Medulla oblongata (tissue), 1 donor: ENCODE measurements at regions not wholly inside any gene's neighbourhood (a gene's known extent, or its start where the extent isn't known, plus 50 kb on each side); places are given as distances from the start of the nearest gene placed in this dataset.

ENCODE experiments used
- DNase-seq: peaks from one replicate; pipeline ENCODE4 v3.0.0-alpha.2; 2015; ENCODE audit errors: extremely low spot score

DNA sequence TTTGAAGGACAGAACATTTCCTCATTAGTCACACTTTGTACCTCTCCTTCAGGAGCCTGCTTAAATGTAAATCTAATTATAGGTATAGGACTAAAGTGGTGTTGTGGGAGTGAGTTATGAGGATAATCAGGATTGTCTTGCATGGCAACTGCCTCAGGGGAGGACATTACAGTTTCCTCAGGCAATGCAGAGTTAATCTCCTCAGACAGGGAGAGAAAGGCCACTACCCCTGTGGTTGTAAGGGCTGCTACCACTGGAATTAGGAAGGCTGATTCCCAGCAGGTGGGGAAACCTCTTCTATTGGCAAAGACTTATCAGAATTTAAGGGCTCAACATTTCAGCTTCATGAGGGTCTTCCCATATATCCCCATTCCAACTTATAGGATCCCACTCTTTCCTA, 286.8 kb upstream of the PBX1 start:
- no peak for DNase-seq

DNA sequence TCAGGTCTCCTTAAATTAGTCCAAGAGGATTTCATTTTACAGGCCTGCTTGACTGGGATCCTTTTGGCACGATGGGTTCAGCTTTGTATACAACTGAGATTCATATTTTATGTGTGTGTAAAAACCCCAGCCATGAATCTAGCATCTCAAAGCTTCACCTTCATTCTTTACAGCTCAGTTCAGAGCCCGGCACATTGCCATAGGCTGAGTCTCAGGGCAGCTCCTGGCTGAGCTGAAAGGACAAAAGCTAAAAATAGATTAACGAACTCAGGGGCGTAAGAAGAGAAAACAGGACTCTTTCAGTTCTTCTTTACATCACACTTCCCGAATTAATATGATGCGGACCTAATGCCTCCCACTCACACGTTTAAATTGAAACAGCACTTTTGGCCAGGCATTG, 262.8 kb upstream of the PBX1 start:
- DNase-seq = peak; percentile 9

DNA sequence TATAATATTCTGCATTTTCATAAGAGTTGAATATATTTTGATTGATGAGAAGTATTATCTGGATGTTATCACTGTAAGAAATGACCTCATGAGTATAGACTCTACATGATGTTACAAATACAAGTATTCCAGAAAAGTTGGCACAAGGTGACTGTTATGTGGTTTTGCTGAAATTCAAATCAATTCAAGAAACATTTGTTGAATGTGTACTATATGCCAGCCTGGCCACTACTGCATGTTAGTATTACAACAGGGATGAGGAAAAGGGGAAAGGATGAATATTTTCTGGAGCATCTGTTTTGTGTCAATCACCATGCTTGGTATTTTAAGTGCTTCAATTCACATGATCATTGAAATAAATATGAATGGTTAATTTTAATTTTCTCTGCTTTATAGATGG, 250.9 kb upstream of the PBX1 start:
- DNase-seq = no peak

DNA sequence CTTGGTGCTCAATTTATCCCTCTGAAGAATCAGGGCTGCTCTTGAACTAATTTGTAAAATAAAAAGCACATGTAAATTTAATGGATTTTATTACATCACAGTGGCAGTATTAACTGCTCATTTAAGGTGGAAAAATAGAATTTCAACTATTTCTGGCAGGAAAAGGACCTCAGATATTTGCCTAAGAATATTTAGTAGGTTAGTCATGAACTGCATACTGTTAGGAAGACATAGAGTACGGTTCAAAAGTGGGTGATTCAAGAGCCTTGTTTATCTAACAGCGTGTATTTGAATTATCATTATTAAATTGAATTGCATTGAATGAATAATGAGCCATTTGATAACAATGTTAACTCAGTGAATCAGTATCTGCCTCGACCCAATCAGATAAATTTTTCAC, 248.8 kb upstream of the PBX1 start:
- DNase-seq = no peak

DNA sequence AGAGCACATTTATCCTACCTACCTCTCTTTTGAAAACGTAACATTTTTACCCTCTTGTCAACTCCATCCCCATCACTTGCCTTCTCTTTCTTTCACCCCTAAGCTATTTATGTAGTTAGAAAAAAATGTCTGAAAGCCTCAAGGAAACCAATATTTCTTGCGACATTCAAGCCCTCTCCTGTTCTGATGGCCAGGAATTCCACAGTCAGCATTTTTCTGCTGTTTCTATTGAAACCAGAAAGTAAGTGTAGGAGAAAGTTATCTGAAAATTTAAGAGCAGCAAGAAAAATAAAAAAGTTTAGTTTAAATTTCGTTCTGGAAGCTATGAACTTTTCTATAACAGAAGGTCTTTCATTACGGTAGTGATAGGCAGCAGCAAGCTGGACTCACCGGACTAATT, 247.6 kb upstream of the PBX1 start:
- no peak for DNase-seq

DNA sequence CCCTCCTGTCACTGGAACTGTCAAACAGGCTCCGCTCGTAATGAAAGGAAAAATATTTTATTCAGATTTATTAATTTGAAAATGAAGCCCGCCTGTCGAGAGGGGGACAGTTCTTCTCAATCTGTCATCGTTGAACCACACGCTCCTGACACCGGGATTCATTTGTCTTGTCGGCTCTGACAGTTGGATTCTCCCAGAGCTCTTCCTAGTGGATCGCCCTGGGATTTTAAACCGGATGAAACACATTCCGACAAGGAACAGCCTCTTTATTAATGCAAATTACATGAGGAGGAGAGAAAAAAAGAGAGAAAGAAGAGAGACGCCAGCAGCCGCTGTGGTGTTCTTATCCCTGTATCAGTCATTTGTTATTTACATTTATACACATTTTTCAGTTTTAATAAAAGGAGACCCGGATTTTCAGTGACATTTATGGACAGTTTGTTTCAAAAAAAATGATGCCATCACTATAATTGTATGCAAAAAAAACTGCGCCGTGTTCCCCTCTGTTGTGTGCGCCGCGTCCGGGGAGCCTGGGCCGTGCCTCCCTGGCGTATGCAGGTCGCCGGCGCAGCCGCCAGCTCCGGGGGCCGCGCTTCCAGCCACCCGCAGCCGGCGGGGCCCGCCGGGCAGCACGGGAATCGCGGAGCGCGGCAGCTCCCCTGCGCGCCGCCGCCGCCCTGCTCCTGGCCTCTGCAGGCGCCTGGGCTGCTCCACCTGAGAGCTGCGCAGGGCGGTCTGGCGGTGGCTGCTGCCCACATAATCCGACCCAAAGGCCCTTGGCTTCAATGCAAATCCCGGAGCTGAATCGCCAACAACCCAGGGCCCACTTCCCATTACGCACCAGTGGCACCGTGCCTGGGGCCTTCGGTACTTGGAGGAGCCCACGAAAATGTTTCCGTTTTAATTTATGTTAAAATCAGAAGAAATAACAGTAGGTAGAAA, 237.9 kb upstream of the PBX1 start:
- peak; percentile 13 for DNase-seq

DNA sequence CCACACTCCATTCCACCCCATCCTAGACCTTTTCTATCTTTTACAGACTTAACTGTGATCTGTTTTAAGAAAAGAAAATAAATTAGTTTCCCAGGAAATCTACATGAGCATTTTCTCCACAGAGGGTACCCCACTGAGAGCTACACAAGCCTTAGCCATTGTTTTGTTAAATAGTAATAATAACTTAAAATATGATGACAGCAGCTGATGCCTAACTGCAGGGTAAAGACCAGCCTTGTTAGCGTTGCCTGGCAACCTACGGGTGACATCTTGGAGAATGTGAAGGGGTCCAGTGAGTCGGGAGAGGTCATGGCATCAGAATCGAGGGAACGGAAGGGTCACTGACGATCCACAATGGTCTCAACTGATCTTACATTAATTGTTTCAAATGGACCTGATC, 233.2 kb upstream of the PBX1 start:
- DNase-seq = no peak

DNA sequence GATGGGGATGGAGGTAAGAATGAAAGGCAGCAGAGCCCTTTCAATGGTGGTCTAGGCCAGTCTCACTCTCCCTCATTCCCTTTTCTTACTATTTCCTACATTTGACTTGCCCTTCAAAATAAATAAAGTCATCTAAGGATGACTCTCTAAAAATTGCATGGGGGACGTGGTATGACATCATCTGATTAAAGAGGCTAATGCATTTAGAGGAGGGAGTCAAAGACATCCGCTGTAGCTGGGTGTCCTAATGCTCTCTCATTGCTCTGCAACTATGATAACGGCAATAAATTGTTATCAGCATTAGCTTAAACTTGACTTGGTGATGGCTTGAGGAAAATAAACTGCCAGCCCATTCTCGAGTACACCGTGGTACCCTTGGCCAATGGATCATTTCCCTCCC, 225.6 kb upstream of the PBX1 start:
- DNase-seq = no peak

DNA sequence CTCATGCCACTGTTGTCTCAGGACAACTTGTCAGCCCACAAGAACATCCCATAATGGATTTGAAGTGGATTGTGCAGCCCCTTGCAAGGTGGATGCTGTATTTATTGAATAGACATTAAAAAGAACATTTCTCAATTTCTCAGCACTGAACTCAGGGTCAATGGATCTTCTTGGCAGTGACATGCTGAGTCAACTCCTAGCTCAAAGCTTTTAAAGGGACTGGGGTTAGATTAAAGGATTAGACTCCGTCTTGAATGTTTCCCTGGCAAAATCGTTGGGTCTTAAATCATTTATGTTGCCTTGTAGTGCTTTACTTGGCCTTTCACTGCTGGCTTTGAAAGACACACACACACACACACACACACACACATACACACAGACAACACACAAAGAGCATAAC, 221.6 kb upstream of the PBX1 start:
- no peak for DNase-seq

DNA sequence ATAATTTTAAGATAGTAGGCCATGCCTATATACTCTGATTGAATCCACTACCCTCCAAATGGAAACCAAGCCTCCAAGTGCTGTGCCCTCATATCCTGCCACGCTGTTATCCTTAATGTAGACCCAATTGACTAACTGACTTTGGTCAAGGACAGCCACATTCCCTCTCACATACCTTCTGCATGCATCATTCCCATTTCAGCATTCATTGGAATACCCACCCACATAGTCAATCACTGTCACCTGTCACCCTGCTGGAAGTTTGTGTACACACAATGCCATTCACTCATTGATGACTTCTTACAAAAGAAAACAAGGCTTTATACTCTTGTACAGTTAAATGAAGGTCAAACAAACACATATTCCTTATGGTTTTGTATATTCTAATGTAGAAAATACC, 221.1 kb upstream of the PBX1 start:
- DNase-seq = no peak

DNA sequence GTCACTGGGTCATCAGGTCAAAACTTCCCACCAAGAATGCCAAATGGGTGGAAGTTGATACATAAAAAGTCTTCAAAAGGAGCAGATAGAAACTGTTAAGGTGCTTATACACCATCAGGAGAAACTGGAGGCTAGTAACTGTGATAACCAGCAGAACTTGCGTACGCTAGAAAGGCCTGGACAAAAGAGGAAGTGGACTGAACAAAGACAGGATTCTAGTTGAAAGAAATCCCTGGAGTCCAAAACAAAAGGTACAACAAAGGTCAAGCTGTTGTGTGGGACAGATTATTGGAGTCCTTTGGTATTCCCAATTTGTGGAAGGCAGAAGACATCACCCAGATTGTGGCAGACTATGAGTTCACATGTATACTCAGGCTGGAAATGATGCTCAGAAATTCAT, 215.8 kb upstream of the PBX1 start:
- no peak for DNase-seq

DNA sequence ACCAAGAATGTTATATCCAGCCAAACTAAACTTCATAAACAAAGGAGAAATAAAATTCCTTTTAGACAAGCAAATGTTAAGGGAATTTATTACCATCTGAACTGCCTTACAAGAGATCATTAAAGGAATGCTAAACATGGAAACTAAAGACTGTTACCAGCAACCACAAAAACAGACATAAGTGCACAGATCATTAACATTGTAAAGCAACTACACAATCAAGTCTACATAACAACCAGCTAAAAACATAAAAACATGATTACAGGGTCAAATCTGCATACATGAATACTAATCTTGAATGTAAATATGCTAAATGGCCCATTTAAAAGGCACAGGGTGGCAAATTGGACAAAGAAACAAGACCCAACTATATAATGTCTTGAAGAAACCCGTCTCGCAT, 211.0 kb upstream of the PBX1 start:
- DNase-seq = no peak

DNA sequence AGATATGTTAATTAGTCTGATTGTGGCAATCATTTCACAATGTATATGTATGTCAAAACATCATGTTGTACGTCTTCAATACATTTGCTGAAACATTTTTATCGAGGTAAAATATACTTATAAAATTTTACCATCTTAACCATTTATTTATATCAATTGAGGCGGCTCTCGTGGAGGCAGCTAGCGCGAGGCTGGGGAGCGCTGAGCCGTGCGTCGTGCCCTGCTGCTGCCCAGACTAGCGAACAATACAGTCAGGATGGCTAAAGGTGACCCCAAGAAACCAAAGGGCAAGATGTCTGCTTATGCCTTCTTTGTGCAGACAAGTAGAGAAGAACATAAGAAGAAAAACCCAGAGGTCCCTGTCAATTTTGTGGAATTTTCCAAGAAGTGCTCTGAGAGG, 202.5 kb upstream of the PBX1 start:
- no peak for DNase-seq

DNA sequence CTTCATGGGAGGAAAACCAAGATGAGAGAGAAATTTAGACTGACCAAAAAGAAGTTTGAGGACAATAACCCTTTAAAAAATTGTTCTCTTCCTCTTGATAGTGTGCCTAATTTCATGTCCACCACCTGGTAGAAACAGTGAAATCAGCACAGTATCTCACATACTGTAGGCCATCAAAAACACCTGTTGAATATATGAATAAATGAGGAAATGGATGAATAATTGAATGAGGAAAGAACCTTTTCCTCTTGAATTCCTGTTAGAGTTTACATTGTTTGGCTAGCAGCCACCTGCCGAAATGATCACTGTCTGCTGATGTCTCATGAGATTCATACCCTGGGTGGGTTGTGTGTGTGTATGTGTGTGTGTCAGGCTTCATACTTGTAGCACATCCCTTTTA, 198.7 kb upstream of the PBX1 start:
- no peak for DNase-seq

DNA sequence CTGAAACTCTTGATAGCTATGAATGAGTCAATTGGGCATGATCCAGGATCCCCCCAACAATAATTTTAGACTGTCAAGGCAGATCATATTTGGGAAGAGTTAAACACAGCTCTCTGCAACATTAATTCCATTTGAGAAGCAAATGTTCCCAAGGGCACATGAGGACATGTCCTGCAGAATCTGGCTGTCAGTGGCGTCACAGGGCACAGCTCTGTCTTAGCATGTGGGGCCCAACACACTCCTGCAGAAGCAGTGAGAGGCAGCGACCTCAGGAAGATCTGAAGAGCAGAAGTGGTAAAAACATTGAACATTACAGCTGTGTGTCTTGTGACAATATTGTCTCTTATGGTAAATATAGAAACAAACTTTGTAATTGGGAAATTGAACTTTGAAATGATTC, 197.1 kb upstream of the PBX1 start:
- DNase-seq = no peak

DNA sequence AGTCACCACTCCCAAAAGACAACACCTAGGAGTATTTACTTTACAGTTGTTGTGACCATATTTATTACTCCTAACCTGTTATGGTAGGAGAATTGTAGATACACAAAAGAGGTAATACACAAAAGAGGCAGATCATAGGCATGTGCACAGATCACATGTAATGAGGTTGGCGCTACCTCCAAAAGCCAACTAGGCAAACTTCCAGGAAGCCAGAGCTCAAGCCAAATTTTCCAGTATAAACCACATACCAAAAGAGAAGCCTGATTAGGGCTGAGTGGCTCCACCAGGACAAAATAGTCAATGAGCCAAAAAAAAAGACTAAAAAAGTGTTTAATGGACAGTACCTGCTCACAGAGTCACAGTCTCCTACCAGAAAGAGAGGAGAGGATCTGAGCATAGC, 195.0 kb upstream of the PBX1 start:
- no peak for DNase-seq

DNA sequence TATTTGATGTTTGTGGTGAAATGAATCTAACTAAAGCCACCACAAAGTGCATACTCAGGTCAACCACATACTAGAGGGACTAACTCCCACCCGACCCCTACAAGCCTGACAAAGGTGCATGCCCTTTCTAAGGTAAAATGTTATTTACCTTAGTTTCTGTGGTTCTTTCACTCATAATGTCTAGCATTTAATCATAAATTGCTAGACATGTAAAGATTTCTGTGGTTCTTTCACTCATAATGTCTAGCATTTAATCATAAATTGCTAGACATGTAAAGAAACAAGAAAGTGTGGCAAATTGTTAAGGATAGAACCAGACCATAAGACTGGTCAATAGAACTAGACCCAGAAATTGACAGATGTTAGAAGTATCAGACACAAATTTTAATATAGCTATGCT, 193.0 kb upstream of the PBX1 start:
- DNase-seq = no peak

DNA sequence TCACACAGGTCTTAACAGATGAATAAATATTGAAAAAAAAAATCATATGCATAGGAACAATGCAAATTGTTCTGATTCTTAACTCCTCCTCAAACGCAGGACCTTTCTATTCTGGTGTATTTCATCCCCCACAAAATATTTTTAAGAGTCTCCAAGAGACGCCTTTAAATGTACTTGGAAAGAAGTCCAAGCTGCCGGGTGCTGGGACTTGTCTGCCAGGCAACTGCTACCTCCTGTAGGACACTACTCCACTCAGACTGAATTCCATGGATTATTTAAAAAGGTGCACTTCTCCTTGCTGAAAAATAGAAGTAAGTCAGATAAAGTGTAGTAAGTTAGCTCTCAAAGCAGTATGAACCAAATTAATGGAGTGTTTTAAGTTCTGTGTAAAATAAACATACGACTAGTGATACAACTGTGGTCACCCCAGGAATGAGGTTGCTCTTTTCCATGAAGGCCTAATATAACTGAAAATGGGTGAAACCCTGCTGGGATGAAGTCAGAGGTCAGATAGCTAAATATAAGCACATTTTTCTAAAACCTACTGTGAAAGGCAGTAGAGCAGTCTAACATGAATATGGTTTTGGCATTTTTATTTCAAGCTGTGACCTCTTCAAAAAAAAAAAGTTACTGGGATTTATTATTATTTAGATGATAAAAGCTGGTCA, 189.2 kb upstream of the PBX1 start:
- no peak for DNase-seq

DNA sequence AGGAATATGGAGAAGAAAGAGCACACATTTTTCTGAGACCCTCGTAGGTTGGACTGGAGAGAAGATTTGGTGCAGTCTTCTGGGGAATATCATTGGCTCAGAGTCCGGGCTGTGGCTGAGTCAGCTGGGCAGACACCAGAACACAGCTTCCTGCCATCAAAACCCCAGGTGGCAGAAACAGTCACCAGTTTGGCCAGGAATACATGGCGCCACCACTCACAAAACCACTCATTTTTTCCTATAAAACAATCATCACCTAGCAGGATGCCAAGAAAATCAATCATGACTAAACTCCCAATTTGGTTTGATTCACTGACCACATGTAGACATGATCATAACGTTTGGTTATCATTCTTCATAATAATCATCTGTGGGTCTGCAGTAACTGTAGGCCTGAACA, 178.1 kb upstream of the PBX1 start:
- no peak for DNase-seq

DNA sequence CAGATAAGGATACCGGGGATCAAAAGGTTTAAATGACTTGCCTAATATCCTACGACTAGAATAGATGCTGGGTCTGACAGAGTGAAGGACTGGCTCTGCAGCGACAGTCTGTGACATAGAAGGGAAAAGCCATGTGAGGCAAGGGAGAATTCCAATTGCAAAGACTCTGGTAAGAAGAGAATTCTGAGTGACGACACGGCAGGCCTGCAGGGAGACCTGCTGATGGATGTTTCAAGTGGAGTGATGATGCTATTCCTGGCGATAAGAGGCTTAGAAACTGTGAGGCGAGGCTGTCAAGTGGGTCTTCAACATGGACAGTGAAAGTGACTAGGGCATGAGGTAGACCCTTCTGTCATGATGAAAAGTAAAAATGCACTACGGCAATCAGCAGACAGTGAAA, 176.6 kb upstream of the PBX1 start:
- no peak for DNase-seq

DNA sequence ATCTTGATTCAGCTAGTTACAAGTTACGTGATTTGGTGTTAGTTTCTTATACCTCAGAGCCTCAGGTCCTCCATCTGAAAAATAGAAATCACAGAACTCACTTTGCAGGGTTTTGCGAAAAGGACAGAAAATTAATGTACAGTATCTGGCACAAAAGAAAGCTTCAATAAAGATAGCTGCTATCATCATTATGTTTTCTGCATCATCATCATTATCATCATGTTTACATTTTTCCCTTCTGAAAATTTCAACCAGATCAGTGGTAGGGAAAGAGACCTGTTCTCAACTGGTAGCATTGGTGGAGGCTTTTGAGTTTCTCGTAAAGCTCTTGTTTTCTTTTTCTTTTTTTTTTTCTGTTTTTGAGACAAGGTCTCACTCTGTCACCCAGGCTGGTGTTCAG, 174.7 kb upstream of the PBX1 start:
- no peak for DNase-seq

DNA sequence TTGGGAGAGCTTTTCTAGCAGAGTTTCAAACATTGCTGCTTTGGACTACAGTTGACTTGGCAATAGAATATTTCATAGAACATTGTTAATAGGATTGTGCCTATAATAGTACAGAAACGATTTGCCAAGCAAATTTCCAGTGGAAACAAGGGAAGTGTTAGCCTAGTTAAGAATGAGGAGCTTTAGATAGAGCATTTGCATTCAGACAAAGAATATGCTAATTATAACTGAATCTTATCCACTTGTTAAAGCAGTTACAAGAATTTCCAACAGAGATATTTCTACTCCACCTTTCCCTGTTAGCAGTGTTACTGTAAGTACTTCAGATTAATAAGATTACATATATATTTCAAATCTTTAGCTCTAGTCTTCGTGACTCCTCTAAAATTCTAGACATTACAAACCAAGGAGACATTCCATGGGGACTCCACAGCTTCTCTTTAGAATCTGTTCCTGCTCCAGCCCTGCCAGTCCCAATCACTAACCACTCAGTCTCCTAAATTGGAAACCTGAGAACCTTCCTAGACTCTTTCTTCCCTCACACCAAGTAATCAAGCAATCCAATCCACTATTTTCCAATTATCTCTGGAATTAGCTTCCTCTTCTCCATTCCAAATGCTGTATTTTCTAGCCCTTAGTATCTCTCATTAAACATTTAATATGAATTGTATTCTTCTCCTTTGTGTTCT, 141.8 kb upstream of the PBX1 start:
- DNase-seq = no peak

DNA sequence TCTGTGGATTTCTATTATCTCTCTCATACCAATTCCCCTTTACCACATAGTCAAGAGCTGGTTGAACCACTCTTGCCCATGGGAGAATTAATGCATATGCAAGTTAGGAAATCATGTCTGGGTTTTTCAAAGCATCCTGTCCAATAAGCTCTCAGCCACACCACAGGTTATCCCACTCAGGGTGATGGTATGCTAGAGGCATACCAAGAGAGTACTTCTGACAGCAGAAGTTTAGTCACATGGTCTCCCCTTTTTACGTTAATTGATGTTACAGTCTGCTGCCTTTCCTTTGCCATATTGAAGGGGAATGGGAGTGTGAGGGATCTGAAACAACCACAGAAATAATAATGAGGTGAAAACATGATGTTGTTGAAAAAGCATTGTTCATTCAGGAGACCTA, 135.8 kb upstream of the PBX1 start:
- DNase-seq = no peak
